ENCODE measurements at regions not wholly inside any gene's neighbourhood (a gene's known extent, or its start where the extent isn't known, plus 50 kb on each side); places are given as distances from the start of the nearest gene placed in this dataset.

- no peak for DNase-seq (ENCODE audit: low read depth)
These were observed 96.8 kb upstream of the VSTM2B start for GRCh38 chr19:29429021-29429420.

- no peak for DNase-seq (ENCODE audit: low read depth)
These were observed 96.2 kb upstream of the VSTM2B start for GRCh38 chr19:29429581-29429980.

GRCh38 chr19:29431332-29431731 is 94.5 kb upstream of the VSTM2B start:
- no peak for DNase-seq (ENCODE audit: low read depth)

GRCh38 chr19:29432677-29433076 is 93.1 kb upstream of the VSTM2B start:
- no peak for DNase-seq (ENCODE audit: low read depth)

- no peak for DNase-seq (ENCODE audit: low read depth)
These were observed 89.1 kb upstream of the VSTM2B start for GRCh38 chr19:29436591-29437103.

- no peak for DNase-seq (ENCODE audit: low read depth)
These were observed 86.8 kb upstream of the VSTM2B start for GRCh38 chr19:29439021-29439420.

GRCh38 chr19:29439688-29440550 is 85.9 kb upstream of the VSTM2B start:
- DNase-seq (ENCODE audit: low read depth), result no peak

GRCh38 chr19:29442094-29442493 is 83.7 kb upstream of the VSTM2B start:
- DNase-seq (ENCODE audit: low read depth), result no peak

GRCh38 chr19:29442910-29443309 is 82.9 kb upstream of the VSTM2B start:
- no peak for DNase-seq (ENCODE audit: low read depth)

GRCh38 chr19:29445246-29445645 is 80.5 kb upstream of the VSTM2B start:
- DNase-seq (ENCODE audit: low read depth), result no peak

GRCh38 chr19:29446361-29446760 is 79.4 kb upstream of the VSTM2B start:
- DNase-seq (ENCODE audit: low read depth), result no peak

- no peak for DNase-seq (ENCODE audit: low read depth)
These were observed 77.7 kb upstream of the VSTM2B start for GRCh38 chr19:29448046-29448445.

- no peak for DNase-seq (ENCODE audit: low read depth)
These were observed 76.4 kb upstream of the VSTM2B start for GRCh38 chr19:29449371-29449770.

- DNase-seq (ENCODE audit: low read depth), result no peak
These were observed 75.5 kb upstream of the VSTM2B start for GRCh38 chr19:29450306-29450705.

- no peak for DNase-seq (ENCODE audit: low read depth)
These were observed 75.0 kb upstream of the VSTM2B start for GRCh38 chr19:29450812-29451211.

GRCh38 chr19:29454109-29454508 is 71.7 kb upstream of the VSTM2B start:
- DNase-seq (ENCODE audit: low read depth), result no peak

GRCh38 chr19:29457413-29457812 is 68.4 kb upstream of the VSTM2B start:
- no peak for DNase-seq (ENCODE audit: low read depth)

- peak; percentile 19 for DNase-seq (ENCODE audit: low read depth)
These were observed 57.9 kb upstream of the VSTM2B start for GRCh38 chr19:29467824-29468401.

- no peak for DNase-seq (ENCODE audit: low read depth)
These were observed 50.3 kb upstream of the VSTM2B start for GRCh38 chr19:29475469-29475868.
